RPMI7951 (cell line): ENCODE measurements at regions not wholly inside any gene's neighbourhood (a gene's known extent, or its start where the extent isn't known, plus 50 kb on each side); places are given as distances from the start of the nearest gene placed in this dataset.

Experiments
- DNase-seq: peaks from one replicate; pipeline ENCODE4 v3.0.0-alpha.2; 2012; ENCODE audit warnings: low read depth

DNA sequence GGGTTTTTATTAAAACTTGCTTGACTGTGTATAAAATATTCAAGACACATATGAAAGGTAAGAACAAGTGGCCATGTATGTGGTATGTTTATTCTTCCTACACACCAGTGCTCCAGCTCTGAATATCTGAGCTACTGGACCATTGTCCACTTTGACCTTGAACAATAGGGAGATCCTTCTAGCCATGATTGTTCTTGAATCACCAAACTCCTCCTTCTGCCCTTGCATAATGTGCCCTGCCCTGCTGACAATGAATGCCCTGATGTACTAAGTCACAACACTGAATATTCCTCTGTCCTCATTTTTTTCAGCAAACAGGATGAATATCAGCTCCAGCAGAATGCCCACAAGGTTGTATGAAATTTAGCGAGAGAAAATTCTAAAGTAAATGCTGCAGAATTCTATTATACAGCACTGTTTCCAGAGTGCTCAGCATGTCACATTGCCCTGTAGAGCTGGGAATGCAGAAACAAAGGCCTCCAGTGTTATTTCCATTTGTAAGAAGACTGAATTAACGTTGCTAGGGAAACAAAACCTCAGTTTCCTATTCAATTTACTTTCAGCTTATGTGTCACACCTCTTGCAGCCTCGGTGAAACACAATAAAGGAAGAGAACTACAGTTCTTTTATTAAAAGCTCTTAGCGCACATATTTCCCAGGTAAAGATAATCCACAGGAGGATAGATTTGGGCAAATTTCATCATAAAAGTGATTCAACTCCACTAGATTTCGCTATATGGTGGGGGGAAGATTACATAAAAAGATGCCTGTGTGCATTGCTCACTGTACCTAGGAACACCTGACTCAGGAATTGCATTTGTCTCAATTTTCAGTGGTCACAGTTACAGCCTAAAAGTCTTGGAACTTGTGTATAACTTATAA, 187.4 kb upstream of the ATP1B1 start:
- no peak for DNase-seq

DNA sequence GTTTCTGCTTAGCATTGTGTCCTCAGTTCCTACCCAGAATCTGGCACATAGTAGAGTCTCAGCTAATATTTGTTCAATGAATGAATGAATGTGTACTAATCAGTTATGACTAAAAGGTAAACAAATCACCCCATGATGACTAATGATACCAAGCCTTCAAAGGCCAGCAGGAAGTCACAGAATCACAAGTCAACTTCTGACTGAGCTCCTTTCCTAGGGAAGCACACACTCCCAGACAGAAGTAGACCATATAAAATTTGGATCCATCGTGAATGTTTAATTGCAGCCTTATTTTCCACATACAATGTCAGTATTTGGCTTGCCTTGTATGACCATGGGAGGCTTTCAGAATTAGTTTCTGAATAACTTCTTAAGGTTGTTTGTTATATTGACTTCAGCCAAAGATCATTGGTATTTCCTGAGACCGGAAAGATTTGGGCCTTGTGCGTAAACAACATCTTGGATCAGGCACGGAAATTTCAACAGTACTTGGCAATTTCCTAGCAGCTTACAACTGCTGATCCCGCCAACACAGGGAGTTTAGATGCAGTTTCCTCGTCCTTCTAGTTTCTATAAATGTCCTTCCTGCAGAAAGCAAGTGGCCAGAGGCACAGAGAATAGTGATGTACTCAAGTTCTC, 185.9 kb upstream of the ATP1B1 start:
- DNase-seq: no peak

DNA sequence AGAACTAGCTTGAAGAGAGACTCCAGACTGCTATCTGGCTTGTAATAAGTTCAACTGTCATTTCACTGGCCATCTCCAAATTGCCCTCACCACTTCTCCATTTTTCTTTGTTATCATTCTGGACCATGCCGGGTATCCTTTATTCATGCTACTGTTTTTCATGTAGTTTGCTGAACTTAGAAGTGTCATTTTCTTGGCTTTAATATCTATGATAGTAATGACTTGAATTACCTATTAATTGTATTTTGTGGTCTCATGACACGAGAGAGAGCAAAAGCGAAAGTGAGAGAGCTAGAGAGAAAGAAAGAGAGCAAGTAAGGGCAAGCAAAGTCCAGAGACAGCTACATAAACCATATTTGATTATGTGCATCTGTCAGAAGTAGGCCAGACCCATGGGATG, 184.9 kb upstream of the ATP1B1 start:
- no peak for DNase-seq

DNA sequence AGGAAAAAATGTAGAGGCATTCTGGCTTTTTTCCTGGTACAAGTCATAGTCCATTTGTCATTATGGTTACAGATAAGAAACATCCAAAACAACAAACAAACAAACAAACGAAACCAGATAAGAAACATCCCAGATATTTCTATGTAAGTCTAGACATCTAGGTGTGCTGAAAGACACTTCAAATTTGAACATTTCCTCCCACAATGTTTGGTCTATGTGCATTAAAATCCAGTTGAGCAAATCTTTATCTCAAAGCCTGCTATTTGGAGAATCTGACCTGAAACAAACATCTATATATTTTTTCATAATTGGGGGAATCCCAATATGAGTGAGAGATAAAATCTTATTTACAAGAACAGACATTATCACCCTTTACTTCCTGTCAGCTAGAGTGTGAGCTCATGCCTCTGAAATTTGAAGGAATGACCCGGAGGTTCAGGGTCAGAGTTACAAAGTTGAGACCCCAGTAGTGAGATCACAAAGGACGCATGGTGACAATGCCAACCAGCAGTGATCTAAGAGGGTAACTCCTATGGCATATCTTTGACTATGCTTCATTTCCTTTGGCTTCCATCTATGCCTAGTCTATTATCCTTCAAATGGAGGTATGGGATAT, 182.9 kb upstream of the ATP1B1 start:
- no peak for DNase-seq

DNA sequence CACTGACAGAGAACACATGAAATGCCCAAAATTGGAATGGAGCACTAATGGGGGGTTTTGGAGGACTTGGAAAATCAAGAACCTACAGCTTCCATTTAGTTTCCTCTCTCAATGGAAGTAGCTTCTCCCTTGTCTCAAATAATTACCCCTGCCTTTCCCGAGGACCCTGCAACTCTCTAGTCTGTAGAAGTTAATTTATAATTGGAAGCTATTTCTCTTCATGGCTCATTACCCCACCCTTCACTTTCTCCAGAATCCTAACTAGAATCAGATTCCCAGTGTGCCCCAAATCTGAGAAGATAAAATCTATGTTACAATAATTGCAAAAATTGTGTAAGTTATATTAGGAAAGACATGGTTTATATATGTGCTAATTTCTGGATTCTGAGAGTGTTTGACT, 181.5 kb upstream of the ATP1B1 start:
- no peak for DNase-seq

DNA sequence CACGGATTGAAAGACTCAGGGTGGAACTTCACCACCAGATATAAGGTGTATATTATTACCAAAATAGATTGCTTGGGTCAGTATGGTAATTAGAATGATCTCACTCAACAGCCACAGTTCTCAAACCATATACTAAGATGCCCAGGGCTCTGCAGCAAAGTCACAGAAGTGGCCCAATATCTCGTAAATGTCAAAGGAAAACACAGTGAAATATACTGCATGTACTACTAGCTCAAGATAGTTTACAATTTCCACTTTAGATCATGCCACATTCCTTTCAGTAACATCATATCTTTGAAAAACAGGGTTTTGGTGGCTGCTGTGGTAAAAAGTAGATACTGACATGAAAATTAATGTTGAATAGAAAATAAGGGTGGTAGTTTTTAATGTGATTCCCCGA, 180.3 kb upstream of the ATP1B1 start:
- DNase-seq: no peak

DNA sequence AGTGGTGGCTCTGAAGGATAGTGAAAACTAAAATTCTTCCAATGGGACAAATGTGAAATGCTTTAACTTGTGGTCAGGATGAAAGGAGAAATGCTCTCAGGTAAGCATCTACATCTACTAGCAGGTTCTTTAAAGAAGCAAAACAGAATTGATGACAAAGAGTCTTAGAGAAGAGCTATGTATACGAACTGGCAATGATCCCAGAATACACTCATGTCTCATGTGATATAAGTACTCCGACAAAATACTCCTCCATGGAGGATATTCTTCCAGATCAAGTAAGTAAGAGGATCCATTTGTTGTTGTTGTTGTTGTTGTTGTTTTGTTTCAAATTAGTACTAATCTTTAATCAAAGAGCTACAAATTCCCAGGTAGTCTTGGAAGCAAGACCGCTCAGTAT, 174.0 kb upstream of the ATP1B1 start:
- DNase-seq: peak; percentile 14

DNA sequence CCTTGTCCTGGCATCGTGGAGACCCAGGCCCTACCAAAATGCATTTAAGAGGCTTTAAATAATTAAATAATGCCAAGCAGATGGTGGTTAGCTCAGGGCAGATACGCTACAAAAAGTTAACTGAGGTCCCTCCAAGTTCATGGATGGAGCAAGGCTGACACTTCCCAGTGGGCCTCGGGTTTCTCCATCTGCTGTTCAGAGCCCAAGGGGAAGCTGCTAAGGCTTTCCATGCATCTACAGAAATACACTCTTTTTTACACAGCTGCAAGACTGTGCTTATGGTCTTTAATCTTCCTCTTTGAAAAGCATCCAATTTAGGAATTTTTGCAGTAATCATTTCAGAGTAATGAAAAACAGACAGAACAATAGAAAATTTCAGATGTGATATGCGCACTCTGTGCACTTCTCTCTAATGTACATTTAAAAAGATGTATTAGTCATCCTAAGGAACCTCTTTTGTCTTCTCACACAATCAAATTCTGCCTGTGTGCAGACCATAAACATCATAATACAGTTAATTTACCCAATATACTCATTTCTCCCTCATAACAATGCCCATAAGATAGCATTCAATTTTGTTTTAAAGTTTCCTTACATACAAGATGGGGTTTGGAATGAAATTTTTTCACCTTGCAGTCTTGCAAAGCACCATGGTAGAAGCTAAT, 173.2 kb upstream of the ATP1B1 start:
- no peak for DNase-seq

DNA sequence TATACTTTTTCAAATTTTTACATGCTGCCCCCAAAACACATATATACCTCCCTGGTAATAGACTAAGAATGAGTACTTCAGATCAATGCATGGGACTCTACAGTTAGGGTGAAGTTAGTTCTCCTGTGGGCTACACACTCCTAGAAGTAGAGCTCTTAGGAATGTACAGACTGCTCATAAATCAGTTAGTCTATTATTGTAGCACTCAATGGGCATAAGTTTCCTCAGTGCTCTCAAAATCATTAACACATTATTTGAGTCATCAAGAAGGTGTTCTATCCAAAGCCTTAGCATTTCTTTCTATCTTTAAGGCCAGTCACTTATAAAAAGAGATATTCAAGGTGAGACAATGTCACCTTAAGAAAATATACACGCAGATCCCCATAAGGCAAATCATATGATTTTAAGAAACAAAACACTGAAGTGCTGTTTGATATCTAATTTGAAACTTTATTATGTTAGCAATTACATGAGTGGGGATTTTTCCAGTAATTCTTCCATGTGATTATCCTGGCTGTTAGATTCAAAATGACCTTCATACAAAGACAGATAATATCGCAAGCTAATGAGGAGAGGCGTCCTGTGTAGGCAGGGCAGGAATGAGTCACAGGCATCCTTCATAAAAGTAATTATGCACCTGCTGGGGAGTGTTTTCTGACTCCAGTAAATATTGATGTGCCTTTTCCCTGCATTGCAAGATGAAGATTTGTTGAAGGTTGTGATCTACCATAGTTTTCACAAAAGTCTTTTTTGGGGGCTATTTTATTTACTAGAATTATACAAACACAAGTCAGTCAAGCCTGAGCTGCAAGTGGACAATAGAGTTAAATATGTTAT, 167.2 kb upstream of the ATP1B1 start:
- no peak for DNase-seq

DNA sequence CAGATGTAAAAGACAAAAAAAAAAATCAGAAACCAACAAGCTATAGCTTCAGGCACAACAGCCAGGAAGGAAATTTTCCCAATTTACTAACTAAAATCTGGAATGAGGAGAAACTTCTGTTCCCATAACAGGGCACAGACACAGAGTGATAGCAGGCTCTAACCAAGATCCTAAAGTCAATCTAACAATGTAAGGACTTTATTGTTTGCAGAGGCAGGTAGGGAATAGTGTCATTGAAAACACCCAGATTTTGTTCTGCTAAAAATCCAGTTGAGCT, 166.6 kb upstream of the ATP1B1 start:
- no peak for DNase-seq

DNA sequence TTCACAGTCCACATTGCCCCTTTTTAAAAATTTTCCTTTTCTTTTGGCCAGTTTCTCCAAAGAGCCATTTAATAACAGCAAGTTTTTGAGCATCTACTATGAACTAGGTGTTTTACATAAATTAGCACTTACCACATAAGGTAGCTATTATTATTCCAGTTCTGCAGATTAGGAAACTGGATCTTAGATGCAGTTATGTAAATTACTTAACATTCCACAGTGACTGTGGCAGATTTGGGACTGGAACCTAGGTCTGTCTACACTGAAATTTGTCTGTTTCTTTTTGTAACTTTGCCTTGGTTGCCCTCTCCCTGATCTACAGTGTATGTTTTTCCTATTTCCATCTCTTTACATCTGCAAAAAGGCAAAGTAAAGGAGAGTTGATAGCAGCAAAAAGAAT, 164.8 kb upstream of the ATP1B1 start:
- no peak for DNase-seq

DNA sequence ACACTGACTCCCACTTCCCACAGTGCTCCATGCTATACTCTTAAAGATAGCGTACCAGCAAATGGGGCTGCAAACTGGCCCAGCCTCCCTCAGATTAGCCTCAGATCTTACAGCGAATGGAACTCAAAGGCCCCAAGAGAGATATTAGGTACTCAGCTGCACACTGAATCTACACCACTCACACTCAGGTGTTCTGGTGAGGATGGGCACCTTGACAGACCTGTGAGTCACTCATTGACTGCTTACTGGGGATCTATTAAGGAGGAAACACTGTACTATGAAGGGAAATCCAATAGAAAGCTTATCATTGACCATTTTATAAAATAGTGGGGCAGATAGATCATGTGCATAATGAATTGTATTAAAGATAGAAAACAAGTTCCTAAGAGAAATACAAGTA, 164.3 kb upstream of the ATP1B1 start:
- DNase-seq: no peak

DNA sequence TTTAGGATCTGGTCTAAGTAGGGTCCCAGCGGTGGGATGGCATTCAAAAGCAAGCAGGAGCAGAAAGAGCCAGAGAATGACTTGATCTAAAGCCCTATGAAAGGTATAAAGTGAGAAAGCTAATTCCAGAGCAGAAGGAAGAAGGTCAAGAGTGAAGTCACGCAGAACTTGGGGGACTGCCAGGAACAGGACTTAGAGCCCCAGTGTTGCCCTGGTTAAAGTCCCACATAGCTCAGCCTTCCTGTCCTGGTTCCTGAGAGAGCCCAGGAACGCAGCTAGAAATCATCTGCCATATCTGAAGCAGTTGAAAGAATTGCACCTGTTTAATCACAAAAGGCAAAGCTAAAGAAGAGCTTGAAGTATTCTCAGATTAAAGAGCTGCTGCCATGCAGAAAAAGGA, 160.6 kb upstream of the ATP1B1 start:
- DNase-seq: no peak

DNA sequence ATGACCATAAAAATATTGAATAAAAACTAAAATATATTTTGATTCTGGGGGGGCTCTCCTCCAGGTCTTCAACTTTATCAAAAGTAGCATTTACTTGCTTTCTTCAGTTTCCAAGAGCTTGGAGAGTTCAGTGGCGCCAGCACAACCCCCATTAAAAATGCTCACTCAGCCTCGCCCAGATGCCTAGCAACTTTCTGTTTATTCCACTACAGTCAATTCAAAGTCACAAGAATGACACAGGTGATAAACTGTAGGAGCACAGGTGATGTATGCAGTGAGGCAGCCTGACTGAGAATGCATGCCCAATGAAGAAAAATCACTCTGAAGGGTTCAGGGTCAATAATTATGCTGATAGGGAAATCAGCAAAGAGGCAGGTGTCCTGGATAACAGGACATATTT, 159.4 kb upstream of the ATP1B1 start:
- DNase-seq: no peak

DNA sequence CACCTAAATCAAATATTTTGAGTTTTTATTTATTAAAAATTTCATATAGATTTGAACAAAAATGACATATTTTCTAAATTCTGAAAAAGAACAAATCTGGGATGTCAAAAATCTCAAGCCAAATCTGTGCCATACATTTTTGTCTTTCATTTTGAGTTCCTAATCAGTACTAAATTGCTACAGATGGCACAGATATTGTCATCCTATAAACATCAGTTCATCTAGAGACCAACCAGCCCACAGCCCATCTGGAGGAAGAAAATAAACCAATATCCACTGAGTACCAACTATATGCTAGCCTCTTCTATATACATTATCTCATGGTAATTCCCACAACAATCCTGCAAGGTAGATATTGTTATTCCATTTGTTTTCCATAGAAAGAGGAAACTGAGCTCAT, 156.8 kb upstream of the ATP1B1 start:
- DNase-seq: no peak

DNA sequence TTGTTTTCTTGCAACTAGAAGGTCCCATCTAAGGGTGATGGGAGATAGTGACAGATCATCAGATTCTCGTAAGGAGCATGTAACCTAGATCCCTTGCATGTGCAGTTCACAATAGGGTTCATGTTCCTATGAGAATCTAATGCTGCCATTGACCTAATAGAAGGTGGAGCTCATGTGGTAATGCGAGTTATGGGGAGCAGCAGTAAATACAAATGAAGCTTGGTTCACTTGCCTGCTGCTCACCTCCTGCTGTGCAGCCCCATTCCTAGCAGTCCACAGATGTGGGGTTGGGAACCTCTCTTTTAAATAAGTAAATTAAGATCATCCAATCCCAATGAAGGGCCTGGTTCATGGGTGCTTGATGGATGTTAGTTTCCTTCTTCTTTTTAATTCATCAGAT, 148.7 kb upstream of the ATP1B1 start:
- DNase-seq: no peak

DNA sequence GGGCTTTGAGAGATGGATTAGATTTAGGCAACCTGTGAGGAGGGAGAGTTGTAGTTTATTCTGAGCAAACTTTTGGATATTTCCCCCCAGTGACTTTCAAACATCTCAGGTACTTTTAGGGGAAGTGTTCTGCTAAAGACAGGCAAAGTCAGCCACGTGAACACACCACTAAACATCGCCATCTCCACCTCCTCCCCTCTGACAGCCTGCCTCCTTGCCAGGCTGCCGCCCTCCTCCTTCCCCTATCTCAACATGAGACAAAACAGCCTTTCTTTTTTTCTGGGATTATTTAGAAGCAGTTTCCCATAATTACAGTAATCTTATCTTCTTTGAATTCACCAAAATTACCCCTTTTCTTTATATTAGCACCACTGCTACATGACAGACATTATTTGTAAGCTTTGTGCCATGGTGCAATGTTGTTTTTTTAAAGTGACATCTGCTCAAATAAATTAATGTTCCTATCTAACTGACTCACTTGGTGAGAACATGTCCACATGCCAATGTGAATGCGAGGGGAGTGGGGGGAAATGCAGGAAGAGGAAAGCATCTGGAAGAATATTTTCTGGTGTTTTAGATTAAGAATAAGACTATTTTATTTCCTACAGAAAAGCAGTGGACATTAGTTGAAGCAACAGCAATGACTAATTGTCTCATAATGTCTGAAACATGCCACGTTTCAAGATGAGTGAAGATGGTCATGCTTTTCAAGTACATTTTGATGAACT, 147.8 kb upstream of the ATP1B1 start:
- no peak for DNase-seq

DNA sequence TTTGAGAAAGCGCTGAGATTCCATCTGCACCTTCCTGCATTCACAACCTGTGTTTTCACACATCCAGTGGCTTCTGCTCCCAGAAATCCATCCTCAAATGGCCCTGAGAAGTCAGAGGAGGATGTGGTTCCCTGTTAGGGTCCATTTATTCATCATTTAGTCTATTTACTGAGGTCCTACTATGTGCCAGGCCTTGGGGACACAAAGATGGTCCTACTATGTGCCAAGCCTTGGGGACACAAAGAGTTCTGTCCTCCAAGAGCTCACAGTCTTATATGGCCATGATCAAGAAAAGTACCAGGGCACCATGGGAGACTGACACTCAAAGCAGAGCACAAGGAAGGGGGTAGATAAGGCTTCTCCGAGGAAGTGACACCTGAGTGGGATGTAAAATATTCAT, 147.1 kb upstream of the ATP1B1 start:
- DNase-seq: no peak

DNA sequence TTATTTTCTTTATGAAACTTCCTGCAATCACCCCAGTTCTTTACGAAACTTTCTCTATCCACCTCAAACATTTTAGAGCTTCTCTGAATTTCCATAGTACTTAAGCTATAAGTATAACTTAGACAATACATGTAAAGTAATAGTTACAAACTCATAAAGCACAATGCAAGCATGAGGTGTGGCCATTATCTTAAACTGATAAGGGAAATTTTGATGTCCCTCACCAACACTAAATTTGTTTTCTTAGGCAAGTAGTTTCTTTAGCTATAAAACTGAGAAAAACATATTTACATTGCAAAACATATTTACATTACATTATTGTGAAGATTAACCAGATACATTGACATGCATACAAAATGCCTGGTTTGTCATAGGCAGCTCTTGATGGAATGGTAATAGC, 146.4 kb upstream of the ATP1B1 start:
- no peak for DNase-seq

DNA sequence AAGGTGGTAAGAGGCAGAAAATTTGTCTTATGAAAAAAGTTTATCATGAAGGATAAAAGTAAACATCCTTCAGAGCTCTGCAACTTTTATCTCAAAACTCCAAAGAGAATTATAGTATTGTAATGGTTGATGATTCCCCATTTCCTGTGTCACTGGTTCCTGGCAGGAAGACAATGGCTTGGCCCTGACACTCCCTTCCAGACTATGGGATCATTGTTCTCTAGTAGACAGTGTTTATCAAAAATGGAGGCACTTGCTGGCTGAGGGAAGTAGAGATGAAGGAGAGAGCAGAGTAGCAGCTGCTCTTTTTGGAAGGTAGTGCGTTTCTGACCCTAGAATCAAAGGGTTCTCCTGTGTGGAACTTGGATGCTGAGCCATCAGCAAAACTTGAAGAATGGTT, 145.9 kb upstream of the ATP1B1 start:
- DNase-seq: no peak

DNA sequence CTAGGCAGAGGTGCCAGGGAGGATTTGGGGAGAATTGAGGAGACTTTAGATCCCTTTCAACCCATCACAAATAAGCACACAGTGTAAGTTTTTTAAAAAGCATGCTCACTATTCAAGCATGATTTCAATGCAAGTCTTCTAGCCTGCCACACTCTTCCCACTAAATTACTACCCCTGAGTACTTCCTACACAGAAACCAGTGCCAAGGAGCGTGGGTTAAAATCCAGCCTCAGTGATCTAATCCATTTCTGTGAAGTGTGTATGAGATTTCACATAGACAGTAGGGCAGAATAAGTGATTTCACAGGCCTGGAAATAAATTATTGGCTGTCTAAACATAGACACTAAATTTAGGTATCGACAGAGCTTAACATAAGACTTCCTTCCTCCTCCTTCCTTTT, 142.9 kb upstream of the ATP1B1 start:
- DNase-seq: no peak
